ENCODE measurements at regions not wholly inside any gene's neighbourhood (a gene's known extent, or its start where the extent isn't known, plus 50 kb on each side); places are given as distances from the start of the nearest gene placed in this dataset.

DNA sequence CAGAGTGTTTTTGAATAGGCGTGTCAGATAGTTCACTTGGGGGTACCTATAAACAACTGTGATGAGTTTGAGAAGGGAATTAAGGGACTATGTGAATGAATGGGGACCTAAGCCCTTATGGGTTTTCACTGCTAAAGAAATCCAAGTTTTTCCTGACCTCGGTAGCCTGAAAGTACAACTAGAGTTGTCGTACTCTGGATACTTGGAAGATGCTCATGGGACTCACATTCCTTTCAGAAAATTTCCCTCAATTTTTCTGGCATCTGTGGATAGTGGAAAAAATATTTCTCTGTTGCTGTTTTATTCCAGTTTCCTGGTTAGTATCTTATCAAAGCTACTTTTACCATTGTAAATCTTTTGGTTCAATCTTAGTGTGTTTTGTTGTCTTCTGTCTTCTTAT is 1112.3 kb upstream of the SEMA6A start:
- TF ChIP-seq RAD21 (conservative IDR thresholded peaks at IDR 0.05) (no peak), POLR2AphosphoS5 (IDR thresholded peaks at IDR 0.05) (no peak), SMC3 (conservative IDR thresholded peaks at IDR 0.05; ENCODE audit: poor library complexity) (no peak)
- TF ChIP-seq, protein P1, sequence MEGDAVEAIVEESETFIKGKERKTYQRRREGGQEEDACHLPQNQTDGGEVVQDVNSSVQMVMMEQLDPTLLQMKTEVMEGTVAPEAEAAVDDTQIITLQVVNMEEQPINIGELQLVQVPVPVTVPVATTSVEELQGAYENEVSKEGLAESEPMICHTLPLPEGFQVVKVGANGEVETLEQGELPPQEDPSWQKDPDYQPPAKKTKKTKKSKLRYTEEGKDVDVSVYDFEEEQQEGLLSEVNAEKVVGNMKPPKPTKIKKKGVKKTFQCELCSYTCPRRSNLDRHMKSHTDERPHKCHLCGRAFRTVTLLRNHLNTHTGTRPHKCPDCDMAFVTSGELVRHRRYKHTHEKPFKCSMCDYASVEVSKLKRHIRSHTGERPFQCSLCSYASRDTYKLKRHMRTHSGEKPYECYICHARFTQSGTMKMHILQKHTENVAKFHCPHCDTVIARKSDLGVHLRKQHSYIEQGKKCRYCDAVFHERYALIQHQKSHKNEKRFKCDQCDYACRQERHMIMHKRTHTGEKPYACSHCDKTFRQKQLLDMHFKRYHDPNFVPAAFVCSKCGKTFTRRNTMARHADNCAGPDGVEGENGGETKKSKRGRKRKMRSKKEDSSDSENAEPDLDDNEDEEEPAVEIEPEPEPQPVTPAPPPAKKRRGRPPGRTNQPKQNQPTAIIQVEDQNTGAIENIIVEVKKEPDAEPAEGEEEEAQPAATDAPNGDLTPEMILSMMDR (IDR thresholded peaks at IDR 0.05; ENCODE audit: poor library complexity, severe bottlenecking) = no peak
- TF ChIP-seq, protein P2, sequence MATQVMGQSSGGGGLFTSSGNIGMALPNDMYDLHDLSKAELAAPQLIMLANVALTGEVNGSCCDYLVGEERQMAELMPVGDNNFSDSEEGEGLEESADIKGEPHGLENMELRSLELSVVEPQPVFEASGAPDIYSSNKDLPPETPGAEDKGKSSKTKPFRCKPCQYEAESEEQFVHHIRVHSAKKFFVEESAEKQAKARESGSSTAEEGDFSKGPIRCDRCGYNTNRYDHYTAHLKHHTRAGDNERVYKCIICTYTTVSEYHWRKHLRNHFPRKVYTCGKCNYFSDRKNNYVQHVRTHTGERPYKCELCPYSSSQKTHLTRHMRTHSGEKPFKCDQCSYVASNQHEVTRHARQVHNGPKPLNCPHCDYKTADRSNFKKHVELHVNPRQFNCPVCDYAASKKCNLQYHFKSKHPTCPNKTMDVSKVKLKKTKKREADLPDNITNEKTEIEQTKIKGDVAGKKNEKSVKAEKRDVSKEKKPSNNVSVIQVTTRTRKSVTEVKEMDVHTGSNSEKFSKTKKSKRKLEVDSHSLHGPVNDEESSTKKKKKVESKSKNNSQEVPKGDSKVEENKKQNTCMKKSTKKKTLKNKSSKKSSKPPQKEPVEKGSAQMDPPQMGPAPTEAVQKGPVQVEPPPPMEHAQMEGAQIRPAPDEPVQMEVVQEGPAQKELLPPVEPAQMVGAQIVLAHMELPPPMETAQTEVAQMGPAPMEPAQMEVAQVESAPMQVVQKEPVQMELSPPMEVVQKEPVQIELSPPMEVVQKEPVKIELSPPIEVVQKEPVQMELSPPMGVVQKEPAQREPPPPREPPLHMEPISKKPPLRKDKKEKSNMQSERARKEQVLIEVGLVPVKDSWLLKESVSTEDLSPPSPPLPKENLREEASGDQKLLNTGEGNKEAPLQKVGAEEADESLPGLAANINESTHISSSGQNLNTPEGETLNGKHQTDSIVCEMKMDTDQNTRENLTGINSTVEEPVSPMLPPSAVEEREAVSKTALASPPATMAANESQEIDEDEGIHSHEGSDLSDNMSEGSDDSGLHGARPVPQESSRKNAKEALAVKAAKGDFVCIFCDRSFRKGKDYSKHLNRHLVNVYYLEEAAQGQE (IDR thresholded peaks at IDR 0.05; ENCODE audit: borderline replicate concordance) = no peak
